Trophoblast cell (in vitro differentiated cells and primary cell): ENCODE measurements at regions not wholly inside any gene's neighbourhood (a gene's known extent, or its start where the extent isn't known, plus 50 kb on each side); places are given as distances from the start of the nearest gene placed in this dataset.

Experiments used
- DNase-seq, 2 donors: peaks; one replicate each; pipeline ENCODE4 v3.0.0-alpha.2; 2016
- H2AFZ ChIP-seq: 2 replicates; pipeline ENCODE4 v1.6.1; 2013; ENCODE audit warnings: low read length, moderate library complexity, mild to moderate bottlenecking; ENCODE audit not compliant: insufficient read depth, poor library complexity
- H2AK5ac ChIP-seq: 2 replicates; pipeline ENCODE4 v1.6.1; 2013; ENCODE audit warnings: mild to moderate bottlenecking, low read length
- H2BK120ac ChIP-seq: 2 replicates; pipeline ENCODE4 v1.6.1; 2013; ENCODE audit warnings: low read length, mild to moderate bottlenecking, moderate library complexity; ENCODE audit not compliant: insufficient read depth, poor library complexity
- H2BK12ac ChIP-seq: 2 replicates; pipeline ENCODE4 v1.6.1; 2013; ENCODE audit warnings: mild to moderate bottlenecking, low read length, moderate library complexity
- H2BK5ac ChIP-seq: 2 replicates; pipeline ENCODE4 v1.6.1; 2013; ENCODE audit warnings: low read length, low read depth, moderate library complexity, mild to moderate bottlenecking; ENCODE audit not compliant: poor library complexity
- H3K14ac ChIP-seq: 2 replicates; pipeline ENCODE4 v1.6.1; 2013; ENCODE audit warnings: mild to moderate bottlenecking, low read length
- H3K18ac ChIP-seq: 2 replicates; pipeline ENCODE4 v1.6.1; 2013; ENCODE audit warnings: mild to moderate bottlenecking, low read length
- H3K23ac ChIP-seq: 2 replicates; pipeline ENCODE4 v1.6.1; 2013; ENCODE audit warnings: low read length
- H3K27ac ChIP-seq: 2 replicates; pipeline ENCODE4 v1.5.1; 2013; ENCODE audit warnings: low read depth, mild to moderate bottlenecking, inconsistent platforms, low read length, moderate library complexity
- H3K27me3 ChIP-seq: 2 replicates; pipeline ENCODE4 v1.6.1; 2013; ENCODE audit warnings: inconsistent platforms, mild to moderate bottlenecking, low read length, moderate library complexity; ENCODE audit not compliant: insufficient read depth
- H3K36me3 ChIP-seq, 2 experiments: 1 replicate in 1 of 2; 2 replicates in 1 of 2; pipeline ENCODE4 v1.6.1; 2013; ENCODE audit warnings: low read length in 2 of 2, mild to moderate bottlenecking in 2 of 2, moderate library complexity in 1 of 2; ENCODE audit not compliant: insufficient read depth in 2 of 2, control insufficient read depth in 1 of 2
- H3K4ac ChIP-seq: 2 replicates; pipeline ENCODE4 v1.6.1; 2013; ENCODE audit warnings: low read depth, mild to moderate bottlenecking, low read length, moderate library complexity
- H3K4me1 ChIP-seq, 2 experiments: 1 replicate in 1 of 2; 2 replicates in 1 of 2; pipeline ENCODE4 v1.6.1; 2013; ENCODE audit warnings: low read length in 2 of 2, mild to moderate bottlenecking in 2 of 2, moderate library complexity in 1 of 2; ENCODE audit not compliant: insufficient read depth in 2 of 2, control insufficient read depth in 1 of 2
- H3K4me2 ChIP-seq: 2 replicates; pipeline ENCODE4 v1.6.1; 2013; ENCODE audit warnings: inconsistent platforms, mild to moderate bottlenecking, low read length, moderate library complexity
- H3K4me3 ChIP-seq: 2 replicates; pipeline ENCODE4 v1.5.1; 2013; ENCODE audit warnings: mild to moderate bottlenecking, low read depth, low read length, inconsistent platforms
- H3K79me1 ChIP-seq: one replicate; pipeline ENCODE4 v1.6.1; 2013; ENCODE audit warnings: low read length
- H3K79me2 ChIP-seq: 2 replicates; pipeline ENCODE4 v1.6.1; 2013; ENCODE audit warnings: low read length, mild to moderate bottlenecking; ENCODE audit not compliant: control insufficient read depth, insufficient read depth, poor library complexity
- H3K9ac ChIP-seq: 2 replicates; pipeline ENCODE4 v1.6.1; 2013; ENCODE audit warnings: mild to moderate bottlenecking, low read length
- H3K9me3 ChIP-seq: 2 replicates; pipeline ENCODE4 v1.6.1; 2013; ENCODE audit warnings: low read depth, mild to moderate bottlenecking, control low read depth, inconsistent platforms, low read length; ENCODE audit not compliant: insufficient read depth
- H4K12ac ChIP-seq: 2 replicates; pipeline ENCODE4 v1.6.1; 2013; ENCODE audit warnings: low read depth, mild to moderate bottlenecking, low read length, moderate library complexity
- H4K8ac ChIP-seq: 2 replicates; pipeline ENCODE4 v1.6.1; 2013; ENCODE audit warnings: low read depth, mild to moderate bottlenecking, low read length, moderate library complexity
- H4K91ac ChIP-seq: one replicate; pipeline ENCODE4 v1.6.1; 2013; ENCODE audit warnings: low read depth, mild to moderate bottlenecking, low read length, moderate library complexity
- WGBS: extraction: QIAGEN DNeasy Blood & Tissue Kit; methylation state at CpG from one replicate; pipeline ENCODE4 v1.1.7; 2013; ENCODE audit warnings: missing lambda C conversion rate; ENCODE audit not compliant: insufficient read length, insufficient coverage; ENCODE audit errors: extremely low coverage; 5-methylcytosine and 5-hydroxymethylcytosine counted together

- no peak overlapping the region for H4K12ac ChIP-seq
- H4K8ac ChIP-seq = no peak overlapping the region
- H3K4ac ChIP-seq = no peak overlapping the region
- H3K27ac ChIP-seq = no peak overlapping the region
- no peaks in the 10 kb centered on the region for H3K79me1 ChIP-seq
- no peak overlapping the region for H3K4me3 ChIP-seq
- H4K91ac ChIP-seq = no peak overlapping the region
- no peaks in the 10 kb centered on the region for H3K4me1 ChIP-seq
- H3K27me3 ChIP-seq = no peaks in the 10 kb centered on the region
- H3K14ac ChIP-seq = no peak overlapping the region
- 100% methylated on average over 1 of the region's 4 CpGs for WGBS
- H2AFZ ChIP-seq = no peak overlapping the region
- no peaks in the 10 kb centered on the region for H3K36me3 ChIP-seq
- no peak for DNase-seq
- H2BK120ac ChIP-seq = no peak overlapping the region
- H3K9me3 ChIP-seq = no peaks in the 10 kb centered on the region
- no peak overlapping the region for H3K18ac ChIP-seq
- H3K9ac ChIP-seq = no peak overlapping the region
- no peak overlapping the region for H3K4me2 ChIP-seq
- H2BK12ac ChIP-seq = no peak overlapping the region
- no peak overlapping the region for H2AK5ac ChIP-seq
- no peak overlapping the region for H3K23ac ChIP-seq
- no peak overlapping the region for H2BK5ac ChIP-seq
- no peaks in the 10 kb centered on the region for H3K79me2 ChIP-seq
Observed at GRCh38 chr12:97168804-97169203, 261.7 kb downstream of the NEDD1 start.

- no peak overlapping the region for H3K27ac ChIP-seq
- H3K4me1 ChIP-seq = no peaks in the 10 kb centered on the region
- H4K12ac ChIP-seq = no peak overlapping the region
- no peak overlapping the region for H2AFZ ChIP-seq
- H4K8ac ChIP-seq = no peak overlapping the region
- H2BK12ac ChIP-seq = no peak overlapping the region
- H3K9ac ChIP-seq = no peak overlapping the region
- H2AK5ac ChIP-seq = no peak overlapping the region
- H2BK5ac ChIP-seq = no peak overlapping the region
- no peaks in the 10 kb centered on the region for H3K9me3 ChIP-seq
- no peak overlapping the region for H3K14ac ChIP-seq
- no peak overlapping the region for H3K4ac ChIP-seq
- DNase-seq = peak in 1 of 2 donors; percentile 2
- no peaks in the 10 kb centered on the region for H3K36me3 ChIP-seq
- no CpG with 5 or more reads among the region's 6 CpGs for WGBS
- no peaks in the 10 kb centered on the region for H3K79me2 ChIP-seq
- no peaks in the 10 kb centered on the region for H3K79me1 ChIP-seq
- H3K4me3 ChIP-seq = no peak overlapping the region
- no peaks in the 10 kb centered on the region for H3K27me3 ChIP-seq
- H3K18ac ChIP-seq = no peak overlapping the region
- H3K4me2 ChIP-seq = no peak overlapping the region
- no peak overlapping the region for H2BK120ac ChIP-seq
- no peak overlapping the region for H3K23ac ChIP-seq
- H4K91ac ChIP-seq = no peak overlapping the region
Observed at GRCh38 chr12:97169889-97170567, 263.0 kb downstream of the NEDD1 start.

DNA sequence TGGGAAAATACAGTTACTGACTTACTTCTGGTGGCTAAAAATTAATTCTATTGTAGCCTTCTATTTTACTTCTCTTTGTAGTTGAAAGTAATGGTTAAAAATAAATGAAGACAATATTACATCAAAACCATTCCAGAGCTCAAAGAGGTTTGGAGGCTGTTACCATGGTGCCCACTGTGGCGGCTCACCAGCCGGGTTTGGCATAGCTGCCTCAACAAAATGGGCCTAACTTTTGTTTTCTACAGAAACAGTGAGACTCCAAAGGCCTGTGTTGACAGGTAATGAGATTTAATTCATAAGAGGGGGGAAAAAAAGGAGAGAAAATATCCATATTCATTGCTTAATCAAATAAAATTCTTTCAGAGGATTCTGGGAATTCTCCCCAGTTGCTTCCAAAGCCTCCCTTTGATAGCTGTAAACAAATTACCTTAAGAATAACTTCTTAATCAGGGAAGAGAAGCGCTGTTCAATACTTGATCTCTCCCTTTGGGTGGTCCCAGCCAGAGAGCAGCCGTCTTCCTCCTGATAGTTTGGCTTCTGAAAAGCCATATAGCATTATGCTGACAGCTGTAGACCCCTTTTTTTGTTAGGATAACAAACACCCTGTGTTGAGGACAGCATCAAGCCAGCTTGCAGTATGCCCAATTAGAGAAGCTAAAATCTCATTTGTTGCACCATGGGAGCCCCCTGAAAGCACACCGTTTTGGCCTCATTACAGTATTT lies 266.8 kb downstream of the NEDD1 start:
- DNase-seq = no peak
- H4K91ac ChIP-seq = no peak overlapping the region
- no peak overlapping the region for H3K9ac ChIP-seq
- H3K14ac ChIP-seq = no peak overlapping the region
- H3K18ac ChIP-seq = no peak overlapping the region
- no peaks in the 10 kb centered on the region for H3K27me3 ChIP-seq
- no peak overlapping the region for H4K8ac ChIP-seq
- no peak overlapping the region for H3K4me2 ChIP-seq
- no peaks in the 10 kb centered on the region for H3K79me1 ChIP-seq
- no peak overlapping the region for H2BK5ac ChIP-seq
- H3K23ac ChIP-seq = no peak overlapping the region
- H3K4ac ChIP-seq = no peak overlapping the region
- H3K4me1 ChIP-seq = peaks cover 0 to 3% of the 10 kb centered on the region in 2 experiments
- H3K36me3 ChIP-seq = no peaks in the 10 kb centered on the region
- no CpG with 5 or more reads among the region's 5 CpGs for WGBS
- no peak overlapping the region for H3K27ac ChIP-seq
- H3K9me3 ChIP-seq = no peaks in the 10 kb centered on the region
- no peaks in the 10 kb centered on the region for H3K79me2 ChIP-seq
- no peak overlapping the region for H3K4me3 ChIP-seq
- H2AK5ac ChIP-seq = no peak overlapping the region
- H4K12ac ChIP-seq = no peak overlapping the region
- H2AFZ ChIP-seq = no peak overlapping the region
- no peak overlapping the region for H2BK12ac ChIP-seq
- H2BK120ac ChIP-seq = no peak overlapping the region

DNA sequence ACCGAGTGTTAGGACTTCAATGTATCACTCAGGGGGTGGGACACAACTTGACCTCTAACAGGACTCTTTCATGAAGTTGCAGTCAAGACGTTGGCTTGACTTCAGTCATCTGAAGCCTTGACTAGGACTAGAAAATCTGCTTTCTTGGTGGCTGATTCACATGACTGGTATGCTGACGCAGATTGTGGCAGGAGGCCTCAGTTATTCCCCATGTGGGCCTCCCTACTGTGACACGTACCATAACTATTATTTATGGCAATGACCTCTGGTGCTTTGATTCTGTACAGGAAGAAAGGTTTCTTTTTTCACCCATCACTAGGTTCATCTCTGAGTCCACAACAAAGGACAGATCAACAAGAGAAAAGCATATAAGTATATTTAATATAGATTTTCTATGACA lies 270.4 kb downstream of the NEDD1 start:
- peak; percentile 64 to 69 for DNase-seq
- WGBS = no CpG with 5 or more reads among the region's 4 CpGs
- H3K4me2 ChIP-seq = no peak overlapping the region
- no peak overlapping the region for H4K8ac ChIP-seq
- H3K79me1 ChIP-seq = no peaks in the 10 kb centered on the region
- no peaks in the 10 kb centered on the region for H3K36me3 ChIP-seq
- no peak overlapping the region for H2BK5ac ChIP-seq
- no peaks in the 10 kb centered on the region for H3K9me3 ChIP-seq
- no peak overlapping the region for H3K4me3 ChIP-seq
- no peak overlapping the region for H3K9ac ChIP-seq
- no peak overlapping the region for H3K18ac ChIP-seq
- peaks cover 2 to 3% of the 10 kb centered on the region in 2 experiments for H3K4me1 ChIP-seq
- no peaks in the 10 kb centered on the region for H3K79me2 ChIP-seq
- no peaks in the 10 kb centered on the region for H3K27me3 ChIP-seq
- H3K23ac ChIP-seq = no peak overlapping the region
- H2BK120ac ChIP-seq = no peak overlapping the region
- H3K27ac ChIP-seq = no peak overlapping the region
- no peak overlapping the region for H2AFZ ChIP-seq
- no peak overlapping the region for H4K91ac ChIP-seq
- H3K4ac ChIP-seq = no peak overlapping the region
- no peak overlapping the region for H3K14ac ChIP-seq
- no peak overlapping the region for H2BK12ac ChIP-seq
- H2AK5ac ChIP-seq = no peak overlapping the region
- no peak overlapping the region for H4K12ac ChIP-seq
